ENCODE measurements at regions not wholly inside any gene's neighbourhood (a gene's known extent, or its start where the extent isn't known, plus 50 kb on each side); places are given as distances from the start of the nearest gene placed in this dataset.

GRCh38 chr2:128930101-128930500, 611.4 kb upstream of the HS6ST1 start:
- TF ChIP-seq CTCF (IDR thresholded peaks at IDR 0.05) (no peak), POLR2AphosphoS5 (IDR thresholded peaks at IDR 0.05) (no peak), POLR2A (IDR thresholded peaks at IDR 0.05) (no peak)

All from prostate gland (tissue), 2 donors.